Bronchial epithelial cell (primary cell): ENCODE measurements at regions not wholly inside any gene's neighbourhood (a gene's known extent, or its start where the extent isn't known, plus 50 kb on each side); places are given as distances from the start of the nearest gene placed in this dataset.

Experiments used
- DNase-seq: peaks from one replicate; pipeline ENCODE4 v3.0.0-alpha.2; 2010; ENCODE audit warnings: low read depth
- FAIRE-seq: peaks from 2 replicates; lab custom pipeline; 2011; peaks lifted over from hg19 to GRCh38; lab: Jason Lieb, UNC
- H3K27me3 ChIP-seq: 2 replicates; pipeline ENCODE4 v1.5.1; 2011; ENCODE audit warnings: low read length; ENCODE audit not compliant: control insufficient read depth, insufficient read depth
- H3K36me3 ChIP-seq: 2 replicates; pipeline ENCODE4 v1.5.1; 2011; ENCODE audit warnings: low read length; ENCODE audit not compliant: control insufficient read depth, insufficient read depth
- H3K4me3 ChIP-seq: 2 replicates; pipeline ENCODE4 v1.5.1; 2011; ENCODE audit warnings: mild to moderate bottlenecking, low read depth, low read length, control low read depth
- TF ChIP-seq, protein P1 (sequence below): IDR thresholded peaks from 2 replicates; pipeline ENCODE4 v1.5.1; 2011; ENCODE audit warnings: mild to moderate bottlenecking, moderate library complexity, low read length, control low read depth, inconsistent platforms; ENCODE audit not compliant: insufficient read depth, severe bottlenecking

GRCh38 chr6:116982401-116982800, 105.4 kb downstream of the RFX6 start:
- no peaks in the 10 kb centered on the region for H3K36me3 ChIP-seq
- no peak overlapping the region for H3K4me3 ChIP-seq
- FAIRE-seq (no peak), DNase-seq (no peak)
- TF ChIP-seq, protein P1, sequence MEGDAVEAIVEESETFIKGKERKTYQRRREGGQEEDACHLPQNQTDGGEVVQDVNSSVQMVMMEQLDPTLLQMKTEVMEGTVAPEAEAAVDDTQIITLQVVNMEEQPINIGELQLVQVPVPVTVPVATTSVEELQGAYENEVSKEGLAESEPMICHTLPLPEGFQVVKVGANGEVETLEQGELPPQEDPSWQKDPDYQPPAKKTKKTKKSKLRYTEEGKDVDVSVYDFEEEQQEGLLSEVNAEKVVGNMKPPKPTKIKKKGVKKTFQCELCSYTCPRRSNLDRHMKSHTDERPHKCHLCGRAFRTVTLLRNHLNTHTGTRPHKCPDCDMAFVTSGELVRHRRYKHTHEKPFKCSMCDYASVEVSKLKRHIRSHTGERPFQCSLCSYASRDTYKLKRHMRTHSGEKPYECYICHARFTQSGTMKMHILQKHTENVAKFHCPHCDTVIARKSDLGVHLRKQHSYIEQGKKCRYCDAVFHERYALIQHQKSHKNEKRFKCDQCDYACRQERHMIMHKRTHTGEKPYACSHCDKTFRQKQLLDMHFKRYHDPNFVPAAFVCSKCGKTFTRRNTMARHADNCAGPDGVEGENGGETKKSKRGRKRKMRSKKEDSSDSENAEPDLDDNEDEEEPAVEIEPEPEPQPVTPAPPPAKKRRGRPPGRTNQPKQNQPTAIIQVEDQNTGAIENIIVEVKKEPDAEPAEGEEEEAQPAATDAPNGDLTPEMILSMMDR = no peak
- H3K27me3 ChIP-seq = no peaks in the 10 kb centered on the region

DNA sequence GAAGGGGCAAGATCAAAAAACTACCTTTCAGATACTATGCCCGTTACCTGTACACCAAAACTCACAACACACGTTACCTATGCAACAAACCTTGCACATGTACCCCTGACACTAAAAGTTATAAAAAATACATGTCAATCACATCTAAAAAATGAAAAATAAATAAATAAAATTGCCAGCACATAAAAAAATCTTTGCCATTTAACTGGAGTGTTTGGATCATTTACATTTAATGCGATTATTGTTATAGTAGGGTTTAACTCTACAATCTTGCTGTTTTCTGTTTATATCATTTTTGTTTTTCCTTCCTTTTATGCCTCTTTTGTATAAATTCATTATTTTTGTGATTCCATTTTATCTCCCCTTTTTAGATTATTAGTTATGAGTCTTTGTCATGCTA, 106.3 kb downstream of the RFX6 start:
- Histone ChIP-seq H3K36me3 (no peaks in the 10 kb centered on the region), H3K4me3 (no peak overlapping the region), H3K27me3 (no peaks in the 10 kb centered on the region)
- no peak for FAIRE-seq
- DNase-seq = no peak
- TF ChIP-seq, protein P1 = no peak

GRCh38 chr6:116986819-116987218, 109.8 kb downstream of the RFX6 start:
- H3K4me3 ChIP-seq = no peak overlapping the region
- no peaks in the 10 kb centered on the region for H3K27me3 ChIP-seq
- TF ChIP-seq, protein P1 = no peak
- FAIRE-seq = no peak
- DNase-seq = no peak
- H3K36me3 ChIP-seq = no peaks in the 10 kb centered on the region

- no peak for FAIRE-seq
- TF ChIP-seq, protein P1 = no peak
- H3K27me3 ChIP-seq = no peaks in the 10 kb centered on the region
- H3K4me3 ChIP-seq = no peak overlapping the region
- DNase-seq = no peak
- no peaks in the 10 kb centered on the region for H3K36me3 ChIP-seq
Measured at GRCh38 chr6:116990679-116991078, 113.6 kb downstream of the RFX6 start.

DNA sequence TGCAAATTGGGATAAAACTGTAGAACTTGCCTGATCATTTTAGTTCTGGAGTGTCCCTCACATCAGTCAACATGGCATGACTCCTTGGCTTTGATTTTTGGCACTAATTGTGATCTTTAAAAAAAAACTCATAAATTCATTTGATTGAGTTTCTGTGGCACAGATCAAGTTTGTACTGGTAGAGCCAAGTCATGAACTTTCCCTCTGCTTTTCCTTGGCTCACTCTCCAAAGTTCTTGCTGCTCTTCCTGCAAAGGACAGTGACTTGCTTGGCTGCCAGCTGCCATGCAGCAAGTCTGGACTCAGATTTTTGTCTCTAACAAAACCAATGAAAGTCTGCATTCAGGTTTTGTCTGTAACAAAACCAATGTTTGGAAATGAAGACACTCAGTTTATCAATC, 115.5 kb downstream of the RFX6 start:
- TF ChIP-seq, protein P1 = no peak
- Histone ChIP-seq H3K27me3 (no peaks in the 10 kb centered on the region), H3K4me3 (no peak overlapping the region), H3K36me3 (no peaks in the 10 kb centered on the region)
- FAIRE-seq (no peak), DNase-seq (no peak)

GRCh38 chr6:116994447-116994846, 117.4 kb downstream of the RFX6 start:
- TF ChIP-seq, protein P1 = no peak
- no peaks in the 10 kb centered on the region for H3K27me3 ChIP-seq
- H3K4me3 ChIP-seq = no peak overlapping the region
- no peaks in the 10 kb centered on the region for H3K36me3 ChIP-seq
- FAIRE-seq (no peak), DNase-seq (no peak)
